Panc1 (cell line): ENCODE measurements at regions not wholly inside any gene's neighbourhood (a gene's known extent, or its start where the extent isn't known, plus 50 kb on each side); places are given as distances from the start of the nearest gene placed in this dataset.

Experiments
- ATAC-seq: fragments of 200-7000 bp; cut with Tn5 transposase; 2 replicates; pipeline ENCODE4 v1.9.1; 2020; ENCODE audit warnings: mild to moderate bottlenecking, moderate library complexity
- BruUV-seq: library from RNA; stranded (reverse); fragments of 400-500 nt; replicated peaks from 2 replicates; lab custom pipeline; 2021; lab: Mats Ljungman, UMichigan
- CTCF ChIA-PET: fragments of 300-600 bp; sonication (Branson Sonifier 250); formaldehyde crosslinking; loops from one replicate; lab custom pipeline; 2022; ENCODE audit warnings: antibody characterized with exemption; lab: Charles Lee
- POLR2A ChIA-PET: fragments of 300-600 bp; sonication (Branson Sonifier 250); formaldehyde crosslinking; loops from one replicate; lab custom pipeline; 2022; ENCODE audit warnings: antibody characterized with exemption; lab: Charles Lee
- DNase-seq: peaks from one replicate; pipeline ENCODE4 v3.0.0-alpha.2; 2010; ENCODE audit warnings: low read depth, low spot score
- H3K27ac ChIP-seq: 2 replicates; pipeline ENCODE4 v1.5.1; 2011; ENCODE audit warnings: mild to moderate bottlenecking, low read length, inconsistent platforms
- H3K27me3 ChIP-seq: fragments of 200-500 bp; sonication (Bioruptor generic); 2 replicates; pipeline ENCODE4 v1.6.0; 2014; ENCODE audit warnings: low read length, inconsistent platforms; ENCODE audit not compliant: control insufficient read depth, insufficient read depth
- H3K36me3 ChIP-seq: fragments of 200-500 bp; sonication (Bioruptor generic); 2 replicates; pipeline ENCODE4 v1.5.1; 2014; ENCODE audit warnings: inconsistent platforms, mild to moderate bottlenecking, low read length, moderate library complexity; ENCODE audit not compliant: control insufficient read depth, insufficient read depth
- H3K4me1 ChIP-seq: 2 replicates; pipeline ENCODE4 v1.5.1; 2011; ENCODE audit warnings: inconsistent platforms, mild to moderate bottlenecking, low read length, moderate library complexity; ENCODE audit not compliant: control insufficient read depth, insufficient read depth
- H3K4me3 ChIP-seq, 2 experiments: 2 replicates each; pipeline ENCODE4 v1.5.1; 2011 to 2012; ENCODE audit warnings: low read depth in 2 of 2, low read length in 2 of 2, mild to moderate bottlenecking in 2 of 2, inconsistent platforms in 1 of 2, moderate library complexity in 1 of 2
- H3K9me3 ChIP-seq: fragments of 200-500 bp; sonication (Bioruptor generic); 2 replicates; pipeline ENCODE4 v1.5.1; 2014; ENCODE audit warnings: low read depth, mild to moderate bottlenecking, inconsistent platforms, low read length, moderate library complexity; ENCODE audit not compliant: control insufficient read depth, insufficient read depth
- POLR2AphosphoS5 ChIP-seq: IDR thresholded peaks from 2 replicates; pipeline ENCODE4 v1.6.1; 2012; ENCODE audit warnings: mild to moderate bottlenecking, low read depth, low read length, moderate library complexity
- SIN3A ChIP-seq: IDR thresholded peaks from 2 replicates; pipeline ENCODE4 v1.6.1; 2012; ENCODE audit warnings: low read depth, mild to moderate bottlenecking, low read length, moderate library complexity, borderline replicate concordance; ENCODE audit not compliant: insufficient read depth
- TCF7L2 ChIP-seq: IDR thresholded peaks from 2 replicates; pipeline ENCODE4 v1.6.1; 2011; ENCODE audit warnings: mild to moderate bottlenecking, low read depth, low read length, inconsistent platforms
- in situ Hi-C: cut with HindIII; loops from 2 replicates; pipeline ENCODE4 v1.10.0; 2016; ENCODE audit warnings: low sequenced_read_pairs, low pct_unique_long_range_greater_than_20kb
- intact Hi-C: fragments of 100-400 bp; cut with micrococcal nuclease; formaldehyde crosslinking; loops from one replicate; pipeline ENCODE4 v1.10.0; 2022; ENCODE audit not compliant: unreplicated experiment
- TF ChIP-seq, protein P1 (sequence below): fragments of 450-650 bp; IDR thresholded peaks from 2 replicates; pipeline ENCODE4 v1.5.1; 2017; ENCODE audit warnings: mild to moderate bottlenecking
- TF ChIP-seq, protein P2 (sequence below), 2 experiments: IDR thresholded peaks; 2 replicates each; pipeline ENCODE4 v1.6.1; 2011 to 2012; ENCODE audit warnings: low read depth in 2 of 2, control low read depth in 1 of 2, low read length in 1 of 2, mild to moderate bottlenecking in 1 of 2, moderate library complexity in 1 of 2; ENCODE audit not compliant: insufficient read depth in 1 of 2

DNA sequence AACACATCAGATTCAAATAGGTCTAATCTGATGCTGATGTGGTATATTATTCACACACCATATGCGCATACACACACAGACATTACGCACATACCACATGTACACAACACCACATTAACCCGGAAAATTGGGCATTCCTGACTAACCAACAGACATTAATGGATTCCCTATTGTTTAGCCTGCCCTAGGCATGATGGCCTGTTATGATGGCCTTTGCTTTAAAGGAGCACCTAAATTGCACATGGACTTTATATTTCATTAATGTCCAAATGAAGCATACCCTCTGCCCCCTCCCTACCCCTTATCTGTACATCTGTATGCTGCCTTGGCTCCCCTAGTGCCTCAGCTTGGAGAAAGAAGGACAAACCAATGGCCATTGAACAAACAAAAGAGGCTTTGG lies 127.7 kb upstream of the PRLR start:
- TF ChIP-seq SIN3A (no peak), POLR2AphosphoS5 (no peak), TCF7L2 (no peak)
- TF ChIP-seq, protein P1, sequence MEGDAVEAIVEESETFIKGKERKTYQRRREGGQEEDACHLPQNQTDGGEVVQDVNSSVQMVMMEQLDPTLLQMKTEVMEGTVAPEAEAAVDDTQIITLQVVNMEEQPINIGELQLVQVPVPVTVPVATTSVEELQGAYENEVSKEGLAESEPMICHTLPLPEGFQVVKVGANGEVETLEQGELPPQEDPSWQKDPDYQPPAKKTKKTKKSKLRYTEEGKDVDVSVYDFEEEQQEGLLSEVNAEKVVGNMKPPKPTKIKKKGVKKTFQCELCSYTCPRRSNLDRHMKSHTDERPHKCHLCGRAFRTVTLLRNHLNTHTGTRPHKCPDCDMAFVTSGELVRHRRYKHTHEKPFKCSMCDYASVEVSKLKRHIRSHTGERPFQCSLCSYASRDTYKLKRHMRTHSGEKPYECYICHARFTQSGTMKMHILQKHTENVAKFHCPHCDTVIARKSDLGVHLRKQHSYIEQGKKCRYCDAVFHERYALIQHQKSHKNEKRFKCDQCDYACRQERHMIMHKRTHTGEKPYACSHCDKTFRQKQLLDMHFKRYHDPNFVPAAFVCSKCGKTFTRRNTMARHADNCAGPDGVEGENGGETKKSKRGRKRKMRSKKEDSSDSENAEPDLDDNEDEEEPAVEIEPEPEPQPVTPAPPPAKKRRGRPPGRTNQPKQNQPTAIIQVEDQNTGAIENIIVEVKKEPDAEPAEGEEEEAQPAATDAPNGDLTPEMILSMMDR, result no peak
- TF ChIP-seq, protein P2, sequence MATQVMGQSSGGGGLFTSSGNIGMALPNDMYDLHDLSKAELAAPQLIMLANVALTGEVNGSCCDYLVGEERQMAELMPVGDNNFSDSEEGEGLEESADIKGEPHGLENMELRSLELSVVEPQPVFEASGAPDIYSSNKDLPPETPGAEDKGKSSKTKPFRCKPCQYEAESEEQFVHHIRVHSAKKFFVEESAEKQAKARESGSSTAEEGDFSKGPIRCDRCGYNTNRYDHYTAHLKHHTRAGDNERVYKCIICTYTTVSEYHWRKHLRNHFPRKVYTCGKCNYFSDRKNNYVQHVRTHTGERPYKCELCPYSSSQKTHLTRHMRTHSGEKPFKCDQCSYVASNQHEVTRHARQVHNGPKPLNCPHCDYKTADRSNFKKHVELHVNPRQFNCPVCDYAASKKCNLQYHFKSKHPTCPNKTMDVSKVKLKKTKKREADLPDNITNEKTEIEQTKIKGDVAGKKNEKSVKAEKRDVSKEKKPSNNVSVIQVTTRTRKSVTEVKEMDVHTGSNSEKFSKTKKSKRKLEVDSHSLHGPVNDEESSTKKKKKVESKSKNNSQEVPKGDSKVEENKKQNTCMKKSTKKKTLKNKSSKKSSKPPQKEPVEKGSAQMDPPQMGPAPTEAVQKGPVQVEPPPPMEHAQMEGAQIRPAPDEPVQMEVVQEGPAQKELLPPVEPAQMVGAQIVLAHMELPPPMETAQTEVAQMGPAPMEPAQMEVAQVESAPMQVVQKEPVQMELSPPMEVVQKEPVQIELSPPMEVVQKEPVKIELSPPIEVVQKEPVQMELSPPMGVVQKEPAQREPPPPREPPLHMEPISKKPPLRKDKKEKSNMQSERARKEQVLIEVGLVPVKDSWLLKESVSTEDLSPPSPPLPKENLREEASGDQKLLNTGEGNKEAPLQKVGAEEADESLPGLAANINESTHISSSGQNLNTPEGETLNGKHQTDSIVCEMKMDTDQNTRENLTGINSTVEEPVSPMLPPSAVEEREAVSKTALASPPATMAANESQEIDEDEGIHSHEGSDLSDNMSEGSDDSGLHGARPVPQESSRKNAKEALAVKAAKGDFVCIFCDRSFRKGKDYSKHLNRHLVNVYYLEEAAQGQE (IDR thresholded peaks at IDR 0.05; ENCODE audit: insufficient read depth in 1 of 2, low read depth in 2 of 2, low read length in 1 of 2), result no peak
- BruUV-seq, result no TSS peak
- ChIA-PET CTCF (interaction anchor here (0.5 kb wide), 1 partner anchor 156 kb away, joined by 3 read pairs; no protein-coding TSS in a partner anchor), POLR2A (no interaction called here)
- no peak overlapping the region for H3K4me3 ChIP-seq
- no peaks in the 10 kb centered on the region for H3K4me1 ChIP-seq
- DNase-seq (no peak), ATAC-seq (no peak)
- H3K36me3 ChIP-seq, result no peaks in the 10 kb centered on the region
- no peaks in the 10 kb centered on the region for H3K27me3 ChIP-seq
- intact Hi-C loops, result no loop called here
- H3K9me3 ChIP-seq, result no peaks in the 10 kb centered on the region
- in situ Hi-C loops, result no loop called here
- no peak overlapping the region for H3K27ac ChIP-seq

DNA sequence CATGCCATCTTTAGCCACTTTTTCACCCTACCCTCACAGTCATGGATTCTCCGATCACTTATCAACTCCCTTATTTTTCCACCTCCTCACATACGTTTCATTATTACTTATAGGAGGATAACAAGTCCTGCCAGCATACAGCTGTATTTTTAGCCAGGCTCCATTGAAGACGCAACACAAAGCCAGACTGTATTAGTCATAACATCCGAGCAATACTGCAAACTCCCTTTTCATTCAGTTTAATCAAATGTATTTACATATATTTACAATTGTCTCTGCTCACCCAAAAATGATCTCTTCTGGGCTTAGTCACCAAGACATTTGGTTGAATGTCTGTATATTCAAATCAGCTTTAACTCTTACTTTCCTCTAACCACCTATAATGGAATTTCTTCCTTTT lies 126.4 kb upstream of the PRLR start:
- H3K4me1 ChIP-seq, result no peaks in the 10 kb centered on the region
- no TSS peak for BruUV-seq
- ATAC-seq (no peak), DNase-seq (no peak)
- in situ Hi-C loops (no loop called here), intact Hi-C loops (no loop called here)
- H3K27ac ChIP-seq, result no peak overlapping the region
- ChIA-PET CTCF (interaction anchor here (0.7 kb wide), 1 partner anchor 14 kb away, joined by 7 read pairs; no protein-coding TSS in a partner anchor), POLR2A (no interaction called here)
- no peaks in the 10 kb centered on the region for H3K36me3 ChIP-seq
- no peaks in the 10 kb centered on the region for H3K9me3 ChIP-seq
- H3K27me3 ChIP-seq, result no peaks in the 10 kb centered on the region
- H3K4me3 ChIP-seq, result no peak overlapping the region
- TF ChIP-seq TCF7L2 (no peak), POLR2AphosphoS5 (no peak), SIN3A (no peak)
- TF ChIP-seq, protein P1, result no peak
- TF ChIP-seq, protein P2 (IDR thresholded peaks at IDR 0.05; ENCODE audit: insufficient read depth in 1 of 2, low read depth in 2 of 2, low read length in 1 of 2), result no peak
